ENCODE measurements at regions not wholly inside any gene's neighbourhood (a gene's known extent, or its start where the extent isn't known, plus 50 kb on each side); places are given as distances from the start of the nearest gene placed in this dataset.

- no peak for FAIRE-seq
- no peak overlapping the region for H3K4me3 ChIP-seq (ENCODE audit: low read depth, low read length)
Observed at GRCh38 chr12:85390266-85390665, 110.2 kb downstream of the ALX1 start.

GRCh38 chr12:85392508-85392907 is 112.5 kb downstream of the ALX1 start:
- DNase-seq (ENCODE audit: low read depth) (no peak), FAIRE-seq (no peak)
- H3K4me3 ChIP-seq (ENCODE audit: low read depth, low read length) = no peak overlapping the region
- TF ChIP-seq CTCF (IDR thresholded peaks at IDR 0.05; ENCODE audit: insufficient read depth, low read length, severe bottlenecking) = no peak
- no peaks in the 10 kb centered on the region for H3K36me3 ChIP-seq (ENCODE audit: control insufficient read depth, insufficient read depth, low read length)
- no peaks in the 10 kb centered on the region for H3K27me3 ChIP-seq (ENCODE audit: control insufficient read depth, insufficient read depth, low read length)

More at GRCh38 chr12:85390266-85390665, 110.2 kb downstream of the ALX1 start:
- Histone ChIP-seq H3K36me3 (ENCODE audit: control insufficient read depth, insufficient read depth, low read length) (no peaks in the 10 kb centered on the region), H3K27me3 (ENCODE audit: control insufficient read depth, insufficient read depth, low read length) (no peaks in the 10 kb centered on the region)
- no peak for DNase-seq (ENCODE audit: low read depth)
- no peak for TF ChIP-seq CTCF (IDR thresholded peaks at IDR 0.05; ENCODE audit: insufficient read depth, low read length, severe bottlenecking)

GRCh38 chr12:85393606-85394005 is 113.6 kb downstream of the ALX1 start:
- no peaks in the 10 kb centered on the region for H3K27me3 ChIP-seq (ENCODE audit: control insufficient read depth, insufficient read depth, low read length)
- DNase-seq (ENCODE audit: low read depth) = no peak
- H3K36me3 ChIP-seq (ENCODE audit: control insufficient read depth, insufficient read depth, low read length) = no peaks in the 10 kb centered on the region
- no peak for FAIRE-seq
- H3K4me3 ChIP-seq (ENCODE audit: low read depth, low read length) = no peak overlapping the region
- TF ChIP-seq CTCF (IDR thresholded peaks at IDR 0.05; ENCODE audit: insufficient read depth, low read length, severe bottlenecking) = no peak

GRCh38 chr12:85394065-85394464 is 114.0 kb downstream of the ALX1 start:
- Histone ChIP-seq H3K27me3 (ENCODE audit: control insufficient read depth, insufficient read depth, low read length) (no peaks in the 10 kb centered on the region), H3K36me3 (ENCODE audit: control insufficient read depth, insufficient read depth, low read length) (no peaks in the 10 kb centered on the region), H3K4me3 (ENCODE audit: low read depth, low read length) (no peak overlapping the region)
- DNase-seq (ENCODE audit: low read depth) (no peak), FAIRE-seq (no peak)
- no peak for TF ChIP-seq CTCF (IDR thresholded peaks at IDR 0.05; ENCODE audit: insufficient read depth, low read length, severe bottlenecking)

GRCh38 chr12:85394809-85395208 is 114.8 kb downstream of the ALX1 start:
- no peaks in the 10 kb centered on the region for H3K27me3 ChIP-seq (ENCODE audit: control insufficient read depth, insufficient read depth, low read length)
- DNase-seq (ENCODE audit: low read depth) (no peak), FAIRE-seq (no peak)
- no peak for TF ChIP-seq CTCF (IDR thresholded peaks at IDR 0.05; ENCODE audit: insufficient read depth, low read length, severe bottlenecking)
- H3K36me3 ChIP-seq (ENCODE audit: control insufficient read depth, insufficient read depth, low read length) = no peaks in the 10 kb centered on the region
- no peak overlapping the region for H3K4me3 ChIP-seq (ENCODE audit: low read depth, low read length)

GRCh38 chr12:85405262-85405661 is 125.2 kb downstream of the ALX1 start:
- FAIRE-seq (no peak), DNase-seq (ENCODE audit: low read depth) (no peak)
- Histone ChIP-seq H3K36me3 (ENCODE audit: control insufficient read depth, insufficient read depth, low read length) (no peaks in the 10 kb centered on the region), H3K27me3 (ENCODE audit: control insufficient read depth, insufficient read depth, low read length) (no peaks in the 10 kb centered on the region), H3K4me3 (ENCODE audit: low read depth, low read length) (no peak overlapping the region)
- TF ChIP-seq CTCF (IDR thresholded peaks at IDR 0.05; ENCODE audit: insufficient read depth, low read length, severe bottlenecking) = no peak

All from bronchial epithelial cell (primary cell).